ENCODE measurements at regions not wholly inside any gene's neighbourhood (a gene's known extent, or its start where the extent isn't known, plus 50 kb on each side); places are given as distances from the start of the nearest gene placed in this dataset.

DNA sequence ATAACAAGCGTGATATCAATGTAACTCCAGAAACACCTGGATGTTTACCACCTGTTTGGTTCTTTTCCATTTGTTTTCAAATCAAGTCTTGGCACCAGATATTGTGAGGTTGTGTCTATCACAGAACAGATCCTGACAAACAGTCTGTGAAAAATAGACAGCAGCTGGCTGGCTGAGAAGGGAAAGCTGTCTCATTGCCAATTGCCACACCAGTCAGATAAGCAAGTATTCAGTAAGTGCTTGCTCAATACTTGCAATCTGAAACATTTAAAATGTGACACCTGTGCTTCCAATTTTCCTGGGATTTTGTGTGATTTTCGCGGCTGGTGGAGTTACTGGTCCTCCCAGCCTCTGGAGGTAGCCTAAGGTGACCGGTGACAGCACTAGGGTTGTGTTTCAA, 147.9 kb upstream of the MYO3A start:
- Histone ChIP-seq H3K4me3 (replicated peaks in 1 of 3; ENCODE audit: low read depth in 2 of 3, low read length in 3 of 3) (no peak overlapping the region), H3K79me2 (ENCODE audit: insufficient read depth, low read length) (no peaks in the 10 kb centered on the region), H3K27me3 (ENCODE audit: control insufficient read depth in 2 of 2, insufficient read depth in 2 of 2, low read length in 2 of 2) (no peaks in the 10 kb centered on the region), H2AFZ (ENCODE audit: insufficient read depth, low read depth, low read length, poor library complexity, severe bottlenecking) (no peak overlapping the region), H3K36me3 (replicated peaks in 1 of 2; ENCODE audit: control insufficient read depth in 1 of 2, insufficient read depth in 2 of 2, low read length in 2 of 2) (no peaks in the 10 kb centered on the region), H3K27ac (ENCODE audit: low read depth in 1 of 2, low read length in 2 of 2) (no peak overlapping the region), H4K20me1 (ENCODE audit: insufficient read depth, low read length) (no peaks in the 10 kb centered on the region), H3K4me1 (ENCODE audit: control insufficient read depth in 1 of 2, insufficient read depth in 2 of 2, low read length in 2 of 2) (no peaks in the 10 kb centered on the region), H3K9ac (ENCODE audit: insufficient read depth, low read length, poor library complexity, severe bottlenecking) (no peak overlapping the region), H3K9me3 (replicated peaks in 1 of 2; ENCODE audit: control insufficient read depth in 1 of 2, insufficient read depth in 1 of 2, low read length in 2 of 2) (no peaks in the 10 kb centered on the region), H3K4me2 (replicated peaks; ENCODE audit: extremely low read depth, low read length, poor library complexity, severe bottlenecking) (no peak overlapping the region)
- intact Hi-C loops (cut with micrococcal nuclease), result no loop called here
- H3K4me1 Mint-ChIP-seq, result no peaks in the 10 kb centered on the region
- H3K27me3 Mint-ChIP-seq (ENCODE audit: low read depth in 3 of 3), result peaks cover 2 to 7% (median 3%) of the 10 kb centered on the region in 3 donors
- H3K4me3 Mint-ChIP-seq, result no peak overlapping the region
- no peaks in the 10 kb centered on the region for H3K36me3 Mint-ChIP-seq
- H3K9me3 Mint-ChIP-seq, result peaks cover 0 to 2% (median 0%) of the 10 kb centered on the region in 7 donors
- H3K27ac Mint-ChIP-seq, result no peak overlapping the region
- DNase-seq, result no peak
- TF ChIP-seq, protein P1, sequence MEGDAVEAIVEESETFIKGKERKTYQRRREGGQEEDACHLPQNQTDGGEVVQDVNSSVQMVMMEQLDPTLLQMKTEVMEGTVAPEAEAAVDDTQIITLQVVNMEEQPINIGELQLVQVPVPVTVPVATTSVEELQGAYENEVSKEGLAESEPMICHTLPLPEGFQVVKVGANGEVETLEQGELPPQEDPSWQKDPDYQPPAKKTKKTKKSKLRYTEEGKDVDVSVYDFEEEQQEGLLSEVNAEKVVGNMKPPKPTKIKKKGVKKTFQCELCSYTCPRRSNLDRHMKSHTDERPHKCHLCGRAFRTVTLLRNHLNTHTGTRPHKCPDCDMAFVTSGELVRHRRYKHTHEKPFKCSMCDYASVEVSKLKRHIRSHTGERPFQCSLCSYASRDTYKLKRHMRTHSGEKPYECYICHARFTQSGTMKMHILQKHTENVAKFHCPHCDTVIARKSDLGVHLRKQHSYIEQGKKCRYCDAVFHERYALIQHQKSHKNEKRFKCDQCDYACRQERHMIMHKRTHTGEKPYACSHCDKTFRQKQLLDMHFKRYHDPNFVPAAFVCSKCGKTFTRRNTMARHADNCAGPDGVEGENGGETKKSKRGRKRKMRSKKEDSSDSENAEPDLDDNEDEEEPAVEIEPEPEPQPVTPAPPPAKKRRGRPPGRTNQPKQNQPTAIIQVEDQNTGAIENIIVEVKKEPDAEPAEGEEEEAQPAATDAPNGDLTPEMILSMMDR (IDR thresholded peaks at IDR 0.05), result no peak
- 100% methylated on average over 2 of the region's 4 CpGs for WGBS (ENCODE audit: insufficient coverage)

GRCh38 chr10:25786899-25787298, 147.1 kb upstream of the MYO3A start:
- Histone ChIP-seq H3K27ac (ENCODE audit: low read depth in 1 of 2, low read length in 2 of 2) (no peak overlapping the region), H3K4me1 (ENCODE audit: control insufficient read depth in 1 of 2, insufficient read depth in 2 of 2, low read length in 2 of 2) (no peaks in the 10 kb centered on the region), H3K27me3 (ENCODE audit: control insufficient read depth in 2 of 2, insufficient read depth in 2 of 2, low read length in 2 of 2) (no peaks in the 10 kb centered on the region), H3K36me3 (replicated peaks in 1 of 2; ENCODE audit: control insufficient read depth in 1 of 2, insufficient read depth in 2 of 2, low read length in 2 of 2) (no peaks in the 10 kb centered on the region), H4K20me1 (ENCODE audit: insufficient read depth, low read length) (no peaks in the 10 kb centered on the region), H3K9ac (ENCODE audit: insufficient read depth, low read length, poor library complexity, severe bottlenecking) (no peak overlapping the region), H3K4me3 (replicated peaks in 1 of 3; ENCODE audit: low read depth in 2 of 3, low read length in 3 of 3) (no peak overlapping the region), H2AFZ (ENCODE audit: insufficient read depth, low read depth, low read length, poor library complexity, severe bottlenecking) (no peak overlapping the region), H3K79me2 (ENCODE audit: insufficient read depth, low read length) (no peaks in the 10 kb centered on the region), H3K4me2 (replicated peaks; ENCODE audit: extremely low read depth, low read length, poor library complexity, severe bottlenecking) (no peak overlapping the region), H3K9me3 (replicated peaks in 1 of 2; ENCODE audit: control insufficient read depth in 1 of 2, insufficient read depth in 1 of 2, low read length in 2 of 2) (no peaks in the 10 kb centered on the region)
- 90% methylated on average over 1 of the region's 3 CpGs for WGBS (ENCODE audit: insufficient coverage)
- intact Hi-C loops (cut with micrococcal nuclease), result no loop called here
- H3K27ac Mint-ChIP-seq, result no peak overlapping the region
- TF ChIP-seq, protein P1 (IDR thresholded peaks at IDR 0.05), result no peak
- no peaks in the 10 kb centered on the region for H3K36me3 Mint-ChIP-seq
- no peak for DNase-seq
- peaks cover 0 to 2% (median 0%) of the 10 kb centered on the region in 7 donors for H3K9me3 Mint-ChIP-seq
- peaks cover 2 to 8% (median 3%) of the 10 kb centered on the region in 3 donors for H3K27me3 Mint-ChIP-seq (ENCODE audit: low read depth in 3 of 3)
- no peaks in the 10 kb centered on the region for H3K4me1 Mint-ChIP-seq
- H3K4me3 Mint-ChIP-seq, result no peak overlapping the region
